ENCODE measurements at regions not wholly inside any gene's neighbourhood (a gene's known extent, or its start where the extent isn't known, plus 50 kb on each side); places are given as distances from the start of the nearest gene placed in this dataset.

DNA sequence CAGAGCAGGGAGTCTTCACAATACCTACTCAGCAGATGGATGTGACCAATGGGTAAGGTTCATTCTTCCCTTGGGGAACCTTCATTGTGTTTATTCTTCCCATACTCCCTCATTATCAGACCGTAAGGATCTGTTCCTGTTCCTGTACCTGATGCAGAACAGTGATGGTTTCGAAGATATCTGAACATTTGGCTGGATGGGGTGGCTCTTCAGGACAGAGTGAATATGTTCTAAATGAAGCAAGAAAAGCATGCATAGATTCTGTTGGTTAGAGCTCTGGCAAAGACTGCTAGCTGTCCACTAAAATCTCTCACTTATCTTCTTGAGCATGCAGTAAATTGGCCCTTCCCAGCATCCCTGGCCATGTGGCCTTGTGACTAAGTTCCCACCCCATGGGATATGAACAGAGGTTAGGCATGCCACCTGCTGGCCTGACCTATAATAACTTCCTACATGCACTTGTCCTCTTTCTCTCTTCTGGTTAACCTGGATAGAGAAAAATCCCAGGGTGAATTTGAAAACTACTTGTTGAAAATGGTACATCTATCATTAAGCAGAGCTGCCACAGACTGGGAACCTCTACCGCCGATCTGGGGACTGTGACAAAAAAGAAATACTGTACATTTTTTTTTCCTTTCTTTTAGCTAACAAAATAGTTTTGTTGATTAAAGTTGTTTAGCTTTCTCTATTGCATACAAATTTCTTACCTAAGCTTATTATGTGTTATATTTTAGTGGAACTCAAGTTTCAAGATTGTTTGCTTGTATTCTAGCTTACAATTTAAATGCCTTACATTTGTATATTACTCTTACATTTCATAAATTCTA, 60.0 kb upstream of the BANK1 start:
- TF ChIP-seq, protein P1, sequence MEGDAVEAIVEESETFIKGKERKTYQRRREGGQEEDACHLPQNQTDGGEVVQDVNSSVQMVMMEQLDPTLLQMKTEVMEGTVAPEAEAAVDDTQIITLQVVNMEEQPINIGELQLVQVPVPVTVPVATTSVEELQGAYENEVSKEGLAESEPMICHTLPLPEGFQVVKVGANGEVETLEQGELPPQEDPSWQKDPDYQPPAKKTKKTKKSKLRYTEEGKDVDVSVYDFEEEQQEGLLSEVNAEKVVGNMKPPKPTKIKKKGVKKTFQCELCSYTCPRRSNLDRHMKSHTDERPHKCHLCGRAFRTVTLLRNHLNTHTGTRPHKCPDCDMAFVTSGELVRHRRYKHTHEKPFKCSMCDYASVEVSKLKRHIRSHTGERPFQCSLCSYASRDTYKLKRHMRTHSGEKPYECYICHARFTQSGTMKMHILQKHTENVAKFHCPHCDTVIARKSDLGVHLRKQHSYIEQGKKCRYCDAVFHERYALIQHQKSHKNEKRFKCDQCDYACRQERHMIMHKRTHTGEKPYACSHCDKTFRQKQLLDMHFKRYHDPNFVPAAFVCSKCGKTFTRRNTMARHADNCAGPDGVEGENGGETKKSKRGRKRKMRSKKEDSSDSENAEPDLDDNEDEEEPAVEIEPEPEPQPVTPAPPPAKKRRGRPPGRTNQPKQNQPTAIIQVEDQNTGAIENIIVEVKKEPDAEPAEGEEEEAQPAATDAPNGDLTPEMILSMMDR (IDR thresholded peaks at IDR 0.05; ENCODE audit: insufficient read depth, missing control alignments) = peak; percentile 58
- FAIRE-seq = peak; percentile 75
- DNase-seq (ENCODE audit: insufficient read length, low spot score) = no peak

DNA sequence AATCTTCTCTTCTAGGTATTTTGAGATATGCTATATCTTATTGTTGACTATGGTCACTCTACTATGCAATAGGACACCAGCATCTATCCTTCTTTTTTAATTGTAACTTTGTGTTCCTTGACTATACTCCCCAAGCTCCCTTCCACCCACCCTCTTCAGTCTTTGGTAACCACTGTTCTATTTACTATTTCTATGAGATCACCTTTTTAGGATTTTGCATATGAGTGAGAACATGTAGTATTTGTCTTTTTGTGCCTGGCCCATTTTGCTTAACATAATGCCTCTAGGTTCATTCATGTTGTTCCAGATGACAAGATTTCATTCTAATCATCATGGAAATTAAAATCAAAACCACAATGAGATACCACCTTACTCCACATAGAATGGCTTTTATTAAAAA, 63.3 kb upstream of the BANK1 start:
- no peak for DNase-seq (ENCODE audit: insufficient read length, low spot score)
- TF ChIP-seq, protein P1 (IDR thresholded peaks at IDR 0.05; ENCODE audit: insufficient read depth, missing control alignments) = no peak
- no peak for FAIRE-seq

DNA sequence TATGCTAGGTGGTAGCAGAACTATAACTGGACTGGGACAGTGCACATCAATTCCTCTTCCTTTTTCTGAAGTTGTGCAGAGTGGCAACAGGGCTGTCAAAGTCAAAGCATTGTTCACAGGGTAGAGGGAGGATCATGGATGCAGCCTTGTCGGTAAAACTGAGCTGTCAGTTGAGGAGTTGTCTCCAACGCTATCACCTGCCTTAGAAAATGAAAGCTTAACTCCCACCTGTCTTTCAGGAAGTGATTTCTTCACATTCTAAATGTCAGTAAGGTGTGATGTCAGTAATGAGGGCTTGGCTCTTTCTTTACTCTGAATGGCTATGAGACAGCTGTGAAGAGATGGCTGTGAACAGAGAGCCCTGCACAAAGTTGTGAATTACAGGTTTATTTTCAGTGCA, 66.4 kb upstream of the BANK1 start:
- DNase-seq (ENCODE audit: insufficient read length, low spot score) (no peak), FAIRE-seq (no peak)
- TF ChIP-seq, protein P1 (IDR thresholded peaks at IDR 0.05; ENCODE audit: insufficient read depth, missing control alignments) = no peak

DNA sequence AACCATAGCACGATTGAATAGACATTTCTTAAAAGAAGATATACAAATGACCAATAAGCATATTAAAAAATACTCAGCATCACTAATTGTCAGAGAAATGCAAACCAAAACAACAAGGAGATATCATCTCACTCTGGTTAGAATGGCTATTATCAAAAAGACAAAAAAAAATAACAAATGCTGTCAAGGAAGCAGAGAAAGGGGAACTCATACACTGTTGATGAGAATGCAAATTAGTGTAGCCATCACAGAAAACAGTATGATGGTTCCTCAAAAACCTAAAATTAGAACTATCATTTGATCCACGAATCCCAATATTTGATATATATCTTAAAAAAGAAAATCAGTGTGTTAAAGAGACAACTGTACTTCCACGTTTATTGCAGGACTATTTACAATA, 71.7 kb upstream of the BANK1 start:
- TF ChIP-seq, protein P1 (IDR thresholded peaks at IDR 0.05; ENCODE audit: insufficient read depth, missing control alignments) = no peak
- DNase-seq (ENCODE audit: insufficient read length, low spot score) (no peak), FAIRE-seq (no peak)

DNA sequence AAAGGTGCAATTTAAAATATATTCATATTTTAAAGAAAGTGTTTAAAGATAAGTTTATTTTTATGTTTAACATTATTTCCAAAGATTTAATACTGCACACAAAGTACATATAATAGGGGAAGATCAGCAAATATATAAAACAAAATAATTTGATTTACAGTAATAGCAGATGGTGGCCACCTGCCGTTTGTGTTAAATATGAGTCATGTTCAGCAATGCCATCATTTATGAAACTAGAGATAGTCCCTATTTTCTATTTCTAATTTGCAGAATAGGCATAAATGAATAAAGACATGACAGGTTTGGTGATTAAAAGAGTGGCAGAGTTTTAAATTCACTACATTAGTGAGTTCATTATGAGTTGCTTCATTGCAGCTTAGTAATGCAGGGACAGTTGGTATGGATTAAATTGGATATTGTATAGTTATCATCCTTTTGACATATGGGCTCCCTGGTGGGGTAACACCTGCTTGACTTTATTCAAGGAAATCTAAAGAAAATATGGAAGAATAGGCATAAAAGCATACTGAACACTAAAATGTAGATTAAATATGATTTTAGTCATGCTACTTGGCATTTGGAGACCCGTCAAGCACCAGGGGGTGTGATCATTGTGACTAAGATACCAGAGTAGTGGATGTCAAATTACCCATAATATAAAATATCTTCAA, 78.8 kb upstream of the BANK1 start:
- no peak for FAIRE-seq
- no peak for DNase-seq (ENCODE audit: insufficient read length, low spot score)
- TF ChIP-seq, protein P1 (IDR thresholded peaks at IDR 0.05; ENCODE audit: insufficient read depth, missing control alignments) = no peak

DNA sequence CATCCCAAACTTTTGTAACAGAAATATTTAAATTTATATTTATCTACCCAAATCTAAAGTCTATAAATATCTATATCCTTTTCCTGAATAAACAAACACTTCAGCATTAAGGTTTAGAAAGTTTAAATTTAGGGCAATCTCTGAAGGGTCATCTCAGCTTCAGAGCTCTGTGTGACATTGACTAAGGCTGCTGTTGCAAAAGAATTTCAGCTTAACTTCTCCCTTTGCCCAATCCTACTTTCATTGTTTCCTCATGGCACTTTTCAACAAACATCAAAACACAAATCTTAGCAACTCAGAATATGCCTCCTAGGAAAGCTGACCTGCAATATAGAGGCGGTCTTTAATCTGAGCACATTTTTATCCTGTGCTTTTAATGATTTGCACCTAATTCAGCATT, 79.7 kb upstream of the BANK1 start:
- TF ChIP-seq, protein P1 (IDR thresholded peaks at IDR 0.05; ENCODE audit: insufficient read depth, missing control alignments) = no peak
- DNase-seq (ENCODE audit: insufficient read length, low spot score) (no peak), FAIRE-seq (no peak)
